WERI-Rb-1 (cell line): ENCODE measurements at regions not wholly inside any gene's neighbourhood (a gene's known extent, or its start where the extent isn't known, plus 50 kb on each side); places are given as distances from the start of the nearest gene placed in this dataset.

Experiments
- DNase-seq: peaks from one replicate; pipeline ENCODE4 v3.0.0-alpha.2; 2020
- H3K27ac ChIP-seq: fragments of 250-450 bp; sonication (Bioruptor Pico); 2 replicates; pipeline ENCODE4 v1.5.1; 2020; ENCODE audit warnings: mild to moderate bottlenecking, moderate library complexity
- H3K27me3 ChIP-seq: fragments of 250-450 bp; sonication (Bioruptor Pico); 2 replicates; pipeline ENCODE4 v1.5.1; 2021; ENCODE audit warnings: mild to moderate bottlenecking, low read depth, moderate library complexity; ENCODE audit not compliant: insufficient read depth, severe bottlenecking
- H3K36me3 ChIP-seq: fragments of 250-450 bp; sonication (Bioruptor Pico); 2 replicates; pipeline ENCODE4 v1.5.1; 2020; ENCODE audit warnings: mild to moderate bottlenecking, moderate library complexity
- H3K4me3 ChIP-seq: 2 replicates; pipeline ENCODE4 v1.5.1; 2011; ENCODE audit warnings: low read depth, mild to moderate bottlenecking, control low read depth, low read length
- H3K9me3 ChIP-seq: fragments of 250-450 bp; sonication (Bioruptor Pico); 2 replicates; pipeline ENCODE4 v1.5.1; 2021; ENCODE audit warnings: mild to moderate bottlenecking, moderate library complexity; ENCODE audit not compliant: severe bottlenecking
- CTCF ChIP-seq: IDR thresholded peaks from 2 replicates; pipeline ENCODE4 v1.5.1; 2011; ENCODE audit warnings: low read depth, mild to moderate bottlenecking, control low read depth, inconsistent platforms, low read length

GRCh38 chr15:96123630-96124187 is 206.8 kb upstream of the NR2F2 start:
- H3K27me3 ChIP-seq, result no peaks in the 10 kb centered on the region
- no peaks in the 10 kb centered on the region for H3K36me3 ChIP-seq
- DNase-seq, result no peak
- no peak overlapping the region for H3K4me3 ChIP-seq
- no peak overlapping the region for H3K27ac ChIP-seq
- H3K9me3 ChIP-seq, result no peaks in the 10 kb centered on the region
- TF ChIP-seq CTCF, result no peak

- H3K4me3 ChIP-seq, result no peak overlapping the region
- no peaks in the 10 kb centered on the region for H3K27me3 ChIP-seq
- DNase-seq, result no peak
- no peak overlapping the region for H3K27ac ChIP-seq
- no peak for TF ChIP-seq CTCF
- no peaks in the 10 kb centered on the region for H3K9me3 ChIP-seq
- H3K36me3 ChIP-seq, result no peaks in the 10 kb centered on the region
Observed at GRCh38 chr15:96124436-96124835, 206.1 kb upstream of the NR2F2 start.

- no peak for DNase-seq
Observed at GRCh38 chr15:96125721-96126415, 204.6 kb upstream of the NR2F2 start.

GRCh38 chr15:96126859-96127258 is 203.6 kb upstream of the NR2F2 start:
- DNase-seq, result peak; percentile 9
- Histone ChIP-seq H3K27me3 (peaks cover 4% of the 10 kb centered on the region), H3K27ac (no peak overlapping the region), H3K36me3 (no peaks in the 10 kb centered on the region), H3K4me3 (no peak overlapping the region), H3K9me3 (no peaks in the 10 kb centered on the region)
- no peak for TF ChIP-seq CTCF

More at GRCh38 chr15:96125721-96126415, 204.6 kb upstream of the NR2F2 start:
- Histone ChIP-seq H3K9me3 (no peaks in the 10 kb centered on the region), H3K27ac (no peak overlapping the region), H3K4me3 (no peak overlapping the region), H3K27me3 (peaks cover 4% of the 10 kb centered on the region), H3K36me3 (no peaks in the 10 kb centered on the region)
- TF ChIP-seq CTCF, result no peak

- TF ChIP-seq CTCF, result no peak
- Histone ChIP-seq H3K9me3 (no peaks in the 10 kb centered on the region), H3K27me3 (peaks cover 4% of the 10 kb centered on the region), H3K36me3 (no peaks in the 10 kb centered on the region), H3K27ac (no peak overlapping the region), H3K4me3 (no peak overlapping the region)
- no peak for DNase-seq
Observed at GRCh38 chr15:96130734-96131133, 199.8 kb upstream of the NR2F2 start.

GRCh38 chr15:96132126-96132525 is 198.4 kb upstream of the NR2F2 start:
- TF ChIP-seq CTCF, result no peak
- H3K4me3 ChIP-seq, result no peak overlapping the region

More at GRCh38 chr15:96132126-96132525, 198.4 kb upstream of the NR2F2 start:
- Histone ChIP-seq H3K27ac (no peak overlapping the region), H3K36me3 (no peaks in the 10 kb centered on the region), H3K27me3 (peaks cover 4% of the 10 kb centered on the region), H3K9me3 (no peaks in the 10 kb centered on the region)
- no peak for DNase-seq
